GM18907 (cell line): ENCODE measurements at regions not wholly inside any gene's neighbourhood (a gene's known extent, or its start where the extent isn't known, plus 50 kb on each side); places are given as distances from the start of the nearest gene placed in this dataset.
A peak's percentile ranks its signal among the peaks of the same experiment; 100 is the strongest.

Experiments
- ATAC-seq: cut with Tn5 transposase; IDR thresholded peaks from one replicate; pipeline ENCODE4 v1.9.1; 2021; ENCODE audit warnings: mild to moderate bottlenecking, moderate library complexity; ENCODE audit not compliant: unreplicated experiment

DNA sequence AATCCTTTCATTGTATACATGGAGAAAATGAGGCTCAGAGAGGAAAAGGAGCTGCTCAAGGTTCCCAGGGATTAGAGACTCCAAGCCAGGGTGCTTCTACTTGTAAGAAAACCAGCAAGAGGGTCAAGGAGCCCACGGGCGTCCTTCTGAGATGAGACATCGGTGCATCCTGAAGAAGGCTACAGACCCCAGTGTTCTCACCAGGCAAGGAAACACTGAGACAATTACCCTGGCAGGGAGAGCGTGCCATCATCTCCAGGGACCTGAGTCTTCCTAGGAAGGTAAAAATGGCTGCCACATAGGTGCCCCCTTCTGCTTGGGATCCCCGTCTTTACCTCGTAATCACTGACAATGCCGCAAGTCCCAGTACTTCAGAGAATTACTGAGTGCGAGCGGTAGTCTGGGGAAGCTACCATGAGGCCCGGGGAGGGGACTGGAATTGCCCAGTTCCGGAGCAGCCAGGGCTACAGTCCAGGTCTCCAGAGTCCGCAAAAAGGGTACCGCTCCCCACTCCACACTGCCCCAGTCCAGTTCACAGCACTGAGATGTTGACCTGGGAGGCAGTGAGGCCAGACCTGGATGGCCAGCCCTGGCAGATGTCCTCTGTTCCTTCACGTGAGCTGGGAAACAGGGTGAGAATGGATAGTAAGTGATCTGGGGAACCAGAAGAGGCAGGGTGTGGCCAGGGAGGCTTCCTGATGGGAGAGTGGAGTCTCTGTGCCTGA, 164.7 kb upstream of the SMAD3 start:
- ATAC-seq, result no peak

DNA sequence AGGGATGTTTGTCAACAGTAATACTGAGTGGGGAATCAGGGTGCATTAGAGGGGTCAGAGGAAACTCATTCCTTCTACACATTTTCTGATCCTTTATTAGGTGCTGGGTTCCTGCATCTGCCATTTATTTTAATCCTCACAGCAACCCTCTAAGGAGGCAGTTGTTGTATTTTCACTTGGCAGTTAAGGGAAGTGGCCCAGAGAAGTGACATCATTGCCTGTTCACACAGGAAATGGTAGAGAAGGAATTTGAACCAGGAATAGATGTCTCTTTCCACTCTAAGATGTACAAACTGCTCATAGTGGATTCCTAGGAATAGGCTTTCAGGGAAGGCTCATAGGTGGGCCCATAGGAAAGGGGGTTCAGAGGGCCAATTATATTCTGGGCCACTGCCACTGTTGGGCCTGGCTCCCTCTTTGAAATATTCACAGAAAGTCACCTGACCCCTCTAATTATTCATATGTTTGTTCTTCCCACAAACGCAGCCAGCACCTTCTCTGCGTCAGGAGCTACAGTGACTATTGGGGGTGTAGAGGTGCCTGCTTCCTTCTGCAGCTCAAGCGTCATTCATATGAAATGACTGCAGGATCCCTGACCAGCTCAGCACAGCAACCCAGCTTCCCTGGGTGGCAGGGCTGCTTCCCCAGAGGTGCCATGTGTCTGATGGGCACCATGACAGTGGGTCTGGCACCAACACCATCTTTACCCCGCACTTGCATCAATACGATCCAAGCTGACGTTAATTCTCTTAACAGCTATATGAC, 163.9 kb upstream of the SMAD3 start:
- ATAC-seq, result no peak

DNA sequence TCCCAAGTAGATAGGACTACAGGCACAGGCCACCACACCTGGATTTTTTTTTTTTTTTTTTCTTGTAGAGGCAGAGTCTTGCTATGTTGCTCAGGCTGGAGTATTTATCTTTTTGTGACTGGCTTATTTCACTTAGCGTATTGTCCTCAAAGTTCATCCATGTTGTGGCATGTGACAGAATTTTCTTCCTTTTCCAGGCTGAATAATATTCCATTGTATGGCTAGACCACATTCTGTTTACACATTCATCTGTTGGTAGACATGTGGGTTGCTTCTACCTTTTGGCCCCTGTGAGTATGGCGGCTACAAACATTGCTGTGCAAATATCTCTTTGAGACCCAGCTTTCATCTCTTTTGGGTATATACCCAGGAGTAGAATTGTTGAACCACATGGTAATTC, 160.2 kb upstream of the SMAD3 start:
- ATAC-seq, result no peak

DNA sequence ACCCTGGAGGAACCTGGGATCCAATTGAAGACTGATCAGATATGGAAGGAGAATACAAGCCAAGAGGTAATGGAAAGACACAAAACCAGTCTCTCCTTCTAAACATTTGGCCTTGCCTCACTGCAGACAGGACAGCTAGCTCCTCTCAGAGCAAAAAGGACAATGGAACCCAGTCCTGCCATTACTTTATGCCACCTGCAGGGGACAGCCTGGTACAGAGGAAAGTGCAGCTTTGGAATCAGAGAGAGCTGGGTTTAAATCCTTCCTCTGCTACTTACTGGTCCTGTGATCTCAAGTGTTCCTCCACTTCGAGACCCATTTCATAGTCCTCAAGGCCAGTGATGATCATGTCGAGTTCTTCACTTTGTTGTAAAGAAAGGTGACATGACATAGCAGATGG, 159.4 kb upstream of the SMAD3 start:
- ATAC-seq, result no peak

DNA sequence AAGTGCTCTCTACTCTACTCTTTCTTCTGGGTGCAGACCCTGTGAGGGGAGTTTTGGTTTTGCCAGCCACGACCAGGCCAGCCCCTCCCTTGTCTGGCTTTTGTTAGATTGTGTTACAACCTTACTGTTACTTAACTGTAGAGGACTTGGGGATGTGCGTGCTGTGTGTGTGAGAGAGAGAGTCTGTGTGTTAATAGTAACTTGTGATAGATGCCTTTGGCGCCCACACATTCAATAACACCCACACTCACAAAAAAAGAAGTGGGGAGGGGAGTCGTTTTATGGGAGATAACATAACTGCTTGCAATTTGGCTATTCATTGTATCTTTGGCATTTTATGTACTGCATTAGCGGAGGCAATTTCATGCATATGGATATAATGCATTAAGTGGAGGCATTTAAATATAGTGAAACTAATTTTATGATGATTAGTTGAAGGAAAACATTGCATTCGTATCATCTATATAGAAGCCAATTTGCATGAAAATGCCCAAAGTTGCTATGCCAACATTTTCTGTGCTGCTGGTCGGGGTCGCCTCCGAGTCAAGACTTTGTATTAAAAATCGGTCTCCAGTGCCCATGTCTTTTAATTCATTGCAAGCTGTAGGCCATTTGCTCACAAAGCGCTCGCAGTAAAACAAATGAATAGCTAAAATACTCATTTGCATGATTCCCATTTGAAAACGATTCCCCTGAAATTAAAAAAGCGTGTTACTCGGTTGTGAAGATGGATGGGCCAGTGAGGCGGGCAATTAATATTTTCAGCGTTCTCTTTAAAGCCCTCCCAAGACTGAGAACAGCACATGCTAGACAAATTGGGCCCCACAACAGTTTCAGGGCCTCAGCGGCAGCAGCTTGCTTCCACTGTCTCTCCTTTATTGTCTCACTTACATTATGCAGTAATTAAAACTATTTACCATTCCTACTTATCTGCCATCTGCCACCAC, 158.5 kb upstream of the SMAD3 start:
- no peak for ATAC-seq

DNA sequence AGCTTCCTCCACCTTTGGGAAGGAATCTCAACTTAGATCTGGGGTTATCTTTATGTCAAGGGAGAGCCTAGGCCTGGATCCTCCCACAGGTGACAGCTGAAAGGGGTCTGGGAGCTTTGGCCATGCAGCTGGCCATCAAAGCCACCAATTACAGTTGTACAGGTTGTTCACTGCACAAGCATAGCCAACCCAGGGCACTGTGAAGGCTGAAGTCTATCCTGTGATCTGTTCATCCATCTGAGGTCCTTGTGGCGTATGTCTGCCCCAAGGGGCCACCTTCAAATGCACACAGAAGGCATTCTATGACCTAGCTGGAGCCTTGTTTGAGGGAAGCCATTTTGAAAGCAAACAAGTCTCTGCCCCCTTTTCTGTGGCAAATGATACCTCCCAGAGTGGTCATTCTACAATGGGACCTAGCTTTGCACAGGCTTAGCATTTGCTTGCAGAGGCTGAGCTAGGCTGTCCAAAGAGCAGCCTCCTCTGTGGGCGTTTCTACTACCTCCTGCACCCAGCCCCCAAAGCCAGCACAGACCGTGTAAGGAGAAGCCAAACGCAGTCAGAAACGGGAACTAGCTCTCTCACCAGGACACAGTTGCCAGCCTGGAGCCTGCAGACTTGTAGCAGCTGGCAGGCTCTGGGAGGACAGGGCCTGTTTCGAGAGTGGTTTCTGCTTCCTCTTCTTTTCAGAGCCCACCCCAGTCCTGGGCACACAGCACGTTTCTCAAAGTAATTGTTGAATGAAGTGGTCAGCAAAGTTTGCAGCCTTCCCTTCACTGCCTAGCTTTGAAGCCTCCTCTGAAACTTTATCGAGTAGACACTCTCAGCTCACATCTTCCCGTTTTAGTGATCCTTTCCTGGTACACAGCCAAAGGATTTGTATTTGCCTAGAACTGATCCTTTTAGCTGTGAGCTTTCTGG, 157.3 kb upstream of the SMAD3 start:
- peak; percentile 46 for ATAC-seq

DNA sequence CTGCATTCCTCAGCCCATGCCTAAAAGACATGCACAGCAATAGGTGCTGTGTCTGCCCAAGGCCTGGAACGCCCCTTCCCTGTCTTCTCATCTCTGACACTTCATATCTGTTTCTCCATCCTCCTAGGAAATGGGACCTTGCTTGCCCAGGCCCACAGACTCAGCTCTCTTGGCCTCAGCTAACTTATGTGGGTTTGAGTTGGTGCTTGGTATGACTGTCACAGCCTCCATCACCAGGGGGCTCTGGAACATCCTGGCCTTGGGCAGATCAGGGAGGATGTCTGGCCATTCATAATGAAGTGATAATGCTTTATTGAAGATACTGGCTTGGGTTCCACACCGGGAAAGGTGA, 156.7 kb upstream of the SMAD3 start:
- ATAC-seq, result no peak

DNA sequence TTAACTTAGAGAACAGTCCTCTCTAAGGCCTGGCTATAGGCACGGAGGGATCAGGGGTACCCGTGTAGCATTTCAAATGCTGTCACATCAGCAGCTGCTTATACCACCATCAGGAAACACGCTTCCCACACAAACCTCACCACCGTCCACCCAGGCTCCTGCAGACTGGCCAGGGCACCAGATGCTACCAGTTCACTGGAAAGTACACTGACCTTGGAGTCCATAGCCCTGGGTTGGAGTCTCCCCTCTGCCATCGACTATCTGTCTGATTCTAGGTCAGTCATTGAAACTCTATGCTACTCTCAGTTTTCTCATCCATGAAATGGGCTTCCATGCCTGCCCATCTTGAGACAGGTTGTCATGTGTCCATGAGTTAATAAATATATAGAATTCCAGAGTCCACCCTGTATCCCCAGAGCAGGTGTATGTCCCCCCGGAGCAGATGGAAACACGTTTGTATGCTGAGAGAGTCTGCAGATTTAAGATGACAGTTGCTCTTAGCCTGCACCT, 156.0 kb upstream of the SMAD3 start:
- ATAC-seq, result no peak

DNA sequence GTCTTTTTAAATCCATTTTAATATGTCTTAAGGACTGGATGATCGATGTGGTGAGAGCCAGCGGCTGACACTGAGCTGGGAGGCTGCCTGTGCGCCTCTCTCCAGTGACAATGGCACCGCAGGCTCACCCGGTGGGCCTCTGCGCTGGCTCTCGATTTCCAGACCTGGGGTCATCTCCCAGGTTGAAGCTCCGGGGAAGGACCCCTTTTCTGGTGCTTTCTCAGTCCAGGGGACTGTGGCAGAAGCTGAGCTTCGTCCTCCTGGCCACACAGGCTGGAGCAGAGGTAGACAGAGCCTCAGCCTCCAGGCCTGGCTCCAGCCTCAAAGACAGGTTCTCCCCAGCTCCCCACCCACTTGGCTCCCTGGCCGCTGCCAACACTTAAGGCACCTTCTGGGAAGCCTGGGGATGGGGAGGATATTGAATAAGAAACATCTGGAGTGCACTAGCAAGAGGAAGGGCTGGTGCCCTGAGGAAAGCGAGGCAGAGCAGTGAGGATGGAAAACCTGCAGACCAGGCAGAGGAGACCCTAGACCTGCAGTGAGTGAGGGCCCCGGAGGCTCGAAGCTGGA, 154.2 kb upstream of the SMAD3 start:
- ATAC-seq, result no peak

DNA sequence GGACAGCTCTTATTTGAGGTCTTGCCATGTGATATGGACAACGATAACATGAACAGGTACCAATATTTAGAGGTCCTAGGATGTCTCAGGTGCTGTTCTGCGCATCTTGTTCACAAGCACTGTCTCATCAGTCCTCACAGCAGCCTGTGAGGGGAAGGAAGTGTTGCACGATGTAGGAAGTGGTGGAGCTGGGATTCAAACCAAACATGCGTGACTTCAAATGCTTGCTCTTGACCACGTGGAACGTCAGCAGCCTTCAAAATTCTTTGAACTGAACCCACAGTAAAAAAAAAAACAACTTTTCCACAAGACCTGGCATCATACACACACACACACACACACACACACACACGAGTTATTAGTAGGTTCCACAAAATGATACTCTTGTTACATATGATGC, 153.4 kb upstream of the SMAD3 start:
- ATAC-seq, result no peak

DNA sequence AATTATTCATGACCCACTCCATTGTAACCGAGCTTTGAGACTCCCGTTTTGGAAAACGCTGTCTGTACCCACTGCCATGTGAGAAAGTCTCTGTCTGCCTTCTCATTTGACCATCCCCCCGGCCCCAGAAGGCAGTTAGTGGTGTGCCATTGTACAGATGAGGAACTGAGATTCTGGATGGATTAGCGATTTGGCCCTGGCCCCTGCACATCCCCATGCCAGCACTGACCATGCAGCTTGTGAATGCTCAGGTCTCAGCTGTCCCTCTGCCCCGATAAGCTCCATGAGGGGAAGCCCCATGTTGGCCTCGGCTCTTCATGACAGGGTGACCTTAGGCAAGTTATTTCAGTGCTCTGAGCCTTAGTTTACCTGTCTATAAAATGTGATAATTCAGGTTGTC, 153.0 kb upstream of the SMAD3 start:
- ATAC-seq, result no peak

DNA sequence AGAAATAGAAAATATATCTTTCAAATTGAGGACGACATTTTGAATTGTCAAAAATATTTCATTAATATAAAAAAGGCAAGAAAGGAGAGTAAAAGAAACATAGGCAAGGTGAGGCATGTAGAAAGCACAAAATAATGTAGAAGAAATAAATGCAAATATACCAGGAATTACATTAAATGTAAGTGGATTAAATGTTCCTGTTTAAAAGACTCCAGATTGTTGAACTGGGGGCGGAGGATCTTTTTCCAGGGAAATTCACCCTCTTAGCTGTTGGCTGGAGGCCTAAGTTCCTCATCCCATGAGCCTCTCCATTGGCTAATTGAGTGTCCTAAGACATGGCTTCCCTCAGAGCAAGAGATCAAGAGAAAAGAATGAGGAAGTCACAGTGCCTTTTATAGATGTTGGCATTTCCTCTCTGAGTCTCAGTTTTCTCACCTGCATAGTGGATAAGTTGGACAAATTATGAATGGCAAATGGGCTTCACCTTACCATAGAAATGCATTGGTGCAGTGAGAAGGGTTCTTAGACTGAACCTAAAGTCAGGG, 147.4 kb upstream of the SMAD3 start:
- no peak for ATAC-seq

DNA sequence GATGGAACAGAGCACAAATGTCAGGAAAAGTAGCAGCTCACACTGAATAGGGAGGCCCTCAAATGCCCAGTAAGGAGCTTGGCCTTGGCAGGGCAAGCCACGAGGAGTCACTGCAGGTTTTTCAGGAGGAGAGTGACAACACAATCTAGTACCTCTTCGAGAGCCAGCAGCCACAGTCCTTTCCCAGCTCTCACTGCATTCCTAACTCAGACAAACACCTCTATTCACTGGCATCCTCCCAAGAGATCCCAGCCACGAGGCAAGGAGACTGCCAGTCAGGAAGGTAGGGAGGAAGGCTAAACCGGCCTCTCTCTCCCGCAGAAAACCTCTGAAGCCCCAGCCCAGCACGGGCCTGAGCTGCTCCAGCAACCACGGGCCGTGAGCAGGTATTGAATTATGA, 146.0 kb upstream of the SMAD3 start:
- no peak for ATAC-seq

DNA sequence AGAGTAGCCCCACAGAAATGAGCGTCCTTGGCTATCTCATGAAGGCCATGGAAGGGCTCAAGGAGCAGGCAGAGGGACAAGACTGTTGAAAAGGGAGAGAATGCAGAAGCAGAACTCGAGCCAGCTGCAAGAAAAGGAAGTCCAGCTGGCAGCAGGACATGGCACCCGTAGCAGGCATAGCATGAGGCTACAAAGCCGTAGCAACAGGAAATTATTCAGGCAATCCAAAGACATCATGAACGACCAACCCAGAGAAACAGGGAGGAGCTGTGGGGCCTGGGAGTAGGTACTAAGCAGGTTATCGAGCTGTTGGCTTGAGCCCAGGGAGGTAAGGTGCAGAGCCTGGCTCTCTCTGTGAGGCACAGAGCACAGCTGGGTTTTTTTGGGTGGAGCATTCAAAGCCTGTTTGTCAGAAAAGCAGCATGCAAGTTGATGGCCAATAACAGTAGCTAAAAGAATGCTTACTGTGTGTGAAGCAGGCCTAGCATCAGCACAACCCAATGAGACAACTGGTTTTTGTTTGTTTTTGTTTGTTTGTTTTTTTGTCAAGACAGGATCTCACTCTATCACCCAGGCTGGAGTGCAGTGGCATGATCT, 144.0 kb upstream of the SMAD3 start:
- no peak for ATAC-seq

DNA sequence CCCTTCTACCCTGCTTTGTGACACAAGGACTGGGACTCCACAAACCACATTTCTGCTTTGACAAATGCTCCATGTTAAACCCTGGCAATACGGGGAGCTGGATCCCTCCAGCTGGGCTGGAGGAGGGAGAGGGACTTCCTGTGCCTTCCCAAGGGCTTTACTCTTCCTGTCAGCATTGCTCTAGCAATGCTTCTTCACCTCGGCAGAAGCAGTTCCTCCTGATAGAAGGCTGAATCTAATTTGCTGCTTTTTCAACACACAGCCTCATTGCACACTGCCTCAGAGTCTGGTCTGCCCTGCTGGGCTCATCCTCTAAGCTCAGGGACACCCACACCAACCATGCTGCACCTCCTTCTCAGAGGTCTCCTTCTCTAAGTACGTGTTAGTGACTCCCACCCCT, 142.8 kb upstream of the SMAD3 start:
- no peak for ATAC-seq

DNA sequence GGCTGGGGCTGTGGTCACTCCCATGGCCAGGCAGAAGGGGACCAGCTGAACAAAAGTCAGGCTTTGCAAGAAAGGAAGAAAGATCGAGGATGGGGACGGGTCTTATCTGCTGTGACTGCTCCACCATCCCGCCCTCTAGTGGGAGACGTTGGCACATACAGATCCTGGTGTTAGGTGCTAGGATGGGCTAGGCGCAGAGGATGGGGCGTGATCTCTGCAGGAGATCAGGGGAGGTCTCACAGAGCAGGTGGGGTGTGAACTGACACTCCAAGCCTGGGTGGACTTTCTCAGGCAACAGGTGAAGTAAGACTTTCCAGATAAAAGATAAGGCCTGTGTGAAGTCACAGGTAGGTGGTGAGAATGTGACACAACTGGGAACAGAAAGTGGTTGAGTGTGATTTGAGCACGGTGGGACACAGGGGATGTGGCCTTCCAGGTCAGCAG, 141.9 kb upstream of the SMAD3 start:
- no peak for ATAC-seq

DNA sequence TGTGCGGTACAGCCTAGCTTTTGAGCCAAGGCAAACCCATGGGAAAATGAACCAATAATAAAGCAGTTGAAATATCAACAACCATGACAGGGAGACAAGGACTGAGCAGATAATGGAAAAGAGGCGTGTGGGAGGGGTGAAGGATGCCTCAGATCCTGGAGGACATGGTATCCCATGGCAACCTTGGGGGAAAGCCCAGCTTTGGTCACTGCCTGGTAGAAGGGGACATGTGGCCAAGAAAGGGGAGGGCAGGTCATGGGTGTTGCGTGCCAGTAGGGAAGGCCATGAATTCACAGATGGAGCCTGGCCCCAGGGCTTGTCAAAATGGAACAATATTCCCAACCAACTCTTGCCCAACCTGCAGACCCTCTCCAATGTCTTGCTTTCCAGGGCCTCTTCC, 140.5 kb upstream of the SMAD3 start:
- ATAC-seq, result no peak

DNA sequence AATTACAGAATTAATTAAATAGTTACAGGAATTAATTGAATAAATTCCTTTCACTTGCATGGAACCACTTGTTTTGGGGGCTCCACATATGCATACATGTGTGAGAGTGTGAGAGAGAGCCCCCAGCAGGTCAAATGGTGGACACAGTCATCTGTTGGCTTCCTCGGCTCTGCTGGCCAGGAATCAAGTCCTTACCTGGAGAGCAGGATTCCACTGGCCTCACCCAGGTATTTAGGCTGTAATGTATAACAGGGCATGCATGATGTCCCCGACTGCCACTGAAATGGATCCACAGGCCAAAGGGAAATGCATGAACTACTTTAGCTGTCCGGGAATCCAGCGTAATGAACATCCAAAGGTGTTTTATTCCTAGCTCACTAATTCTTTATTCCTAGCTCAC, 139.7 kb upstream of the SMAD3 start:
- no peak for ATAC-seq
